ENCODE measurements at regions not wholly inside any gene's neighbourhood (a gene's known extent, or its start where the extent isn't known, plus 50 kb on each side); places are given as distances from the start of the nearest gene placed in this dataset.

- Histone ChIP-seq H4K20me1 (ENCODE audit: control insufficient read depth, extremely low read depth, insufficient read depth, low read length) (no peaks in the 10 kb centered on the region), H3K4me2 (ENCODE audit: control insufficient read depth, extremely low read depth, insufficient read depth, low read depth, low read length) (no peak overlapping the region), H3K79me2 (ENCODE audit: control insufficient read depth, insufficient read depth, low read length) (no peaks in the 10 kb centered on the region), H3K9ac (ENCODE audit: control insufficient read depth, extremely low read depth, insufficient read depth, low read length) (no peak overlapping the region), H3K27me3 (ENCODE audit: control insufficient read depth, extremely low read depth, insufficient read depth, low read length) (no peaks in the 10 kb centered on the region), H2AFZ (ENCODE audit: control insufficient read depth, low read length) (no peak overlapping the region), H3K4me1 (ENCODE audit: control insufficient read depth, extremely low read depth, insufficient read depth, low read length) (no peaks in the 10 kb centered on the region), H3K4me3 (ENCODE audit: control insufficient read depth in 2 of 3, extremely low read depth in 1 of 3, insufficient read depth in 2 of 3, low read depth in 1 of 3, low read length in 3 of 3) (no peak overlapping the region), H3K36me3 (ENCODE audit: control insufficient read depth in 2 of 2, extremely low read depth in 1 of 2, insufficient read depth in 2 of 2, low read length in 2 of 2) (no peaks in the 10 kb centered on the region), H3K27ac (ENCODE audit: control insufficient read depth, insufficient read depth, low read length) (no peak overlapping the region), H3K9me1 (ENCODE audit: control insufficient read depth, extremely low read depth, insufficient read depth, low read length) (no peaks in the 10 kb centered on the region), H3K9me3 (ENCODE audit: control insufficient read depth, low read depth, low read length) (no peaks in the 10 kb centered on the region)
- TF ChIP-seq EZH2 (IDR thresholded peaks at IDR 0.05; ENCODE audit: low read length) = no peak
- TF ChIP-seq, protein P1, sequence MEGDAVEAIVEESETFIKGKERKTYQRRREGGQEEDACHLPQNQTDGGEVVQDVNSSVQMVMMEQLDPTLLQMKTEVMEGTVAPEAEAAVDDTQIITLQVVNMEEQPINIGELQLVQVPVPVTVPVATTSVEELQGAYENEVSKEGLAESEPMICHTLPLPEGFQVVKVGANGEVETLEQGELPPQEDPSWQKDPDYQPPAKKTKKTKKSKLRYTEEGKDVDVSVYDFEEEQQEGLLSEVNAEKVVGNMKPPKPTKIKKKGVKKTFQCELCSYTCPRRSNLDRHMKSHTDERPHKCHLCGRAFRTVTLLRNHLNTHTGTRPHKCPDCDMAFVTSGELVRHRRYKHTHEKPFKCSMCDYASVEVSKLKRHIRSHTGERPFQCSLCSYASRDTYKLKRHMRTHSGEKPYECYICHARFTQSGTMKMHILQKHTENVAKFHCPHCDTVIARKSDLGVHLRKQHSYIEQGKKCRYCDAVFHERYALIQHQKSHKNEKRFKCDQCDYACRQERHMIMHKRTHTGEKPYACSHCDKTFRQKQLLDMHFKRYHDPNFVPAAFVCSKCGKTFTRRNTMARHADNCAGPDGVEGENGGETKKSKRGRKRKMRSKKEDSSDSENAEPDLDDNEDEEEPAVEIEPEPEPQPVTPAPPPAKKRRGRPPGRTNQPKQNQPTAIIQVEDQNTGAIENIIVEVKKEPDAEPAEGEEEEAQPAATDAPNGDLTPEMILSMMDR (optimal IDR thresholded peaks at IDR 0.05 in 1 of 3, IDR thresholded peaks at IDR 0.05 in 1 of 3, conservative IDR thresholded peaks at IDR 0.05 in 1 of 3; ENCODE audit: extremely low read depth in 1 of 3, insufficient read depth in 2 of 3, low read length in 3 of 3) = no peak
- dilution Hi-C loops (cut with MboI; ENCODE audit: extremely low pct_ligation_motif_present, low sequenced_read_pairs) = no loop called here
- no peak for FAIRE-seq
- no peak for DNase-seq (ENCODE audit: low read depth, low spot score)
Measured at GRCh38 chr3:144810160-144810559, 838.5 kb downstream of the DIPK2A start.

GRCh38 chr3:144815655-144816054 is 844.0 kb downstream of the DIPK2A start:
- Histone ChIP-seq H2AFZ (ENCODE audit: control insufficient read depth, low read length) (no peak overlapping the region), H3K27ac (ENCODE audit: control insufficient read depth, insufficient read depth, low read length) (no peak overlapping the region), H3K27me3 (ENCODE audit: control insufficient read depth, extremely low read depth, insufficient read depth, low read length) (no peaks in the 10 kb centered on the region), H3K4me2 (ENCODE audit: control insufficient read depth, extremely low read depth, insufficient read depth, low read depth, low read length) (no peak overlapping the region), H3K9me1 (ENCODE audit: control insufficient read depth, extremely low read depth, insufficient read depth, low read length) (no peaks in the 10 kb centered on the region), H4K20me1 (ENCODE audit: control insufficient read depth, extremely low read depth, insufficient read depth, low read length) (no peaks in the 10 kb centered on the region), H3K36me3 (ENCODE audit: control insufficient read depth in 2 of 2, extremely low read depth in 1 of 2, insufficient read depth in 2 of 2, low read length in 2 of 2) (no peaks in the 10 kb centered on the region), H3K9ac (ENCODE audit: control insufficient read depth, extremely low read depth, insufficient read depth, low read length) (no peak overlapping the region), H3K4me3 (ENCODE audit: control insufficient read depth in 2 of 3, extremely low read depth in 1 of 3, insufficient read depth in 2 of 3, low read depth in 1 of 3, low read length in 3 of 3) (no peak overlapping the region), H3K4me1 (ENCODE audit: control insufficient read depth, extremely low read depth, insufficient read depth, low read length) (no peaks in the 10 kb centered on the region), H3K79me2 (ENCODE audit: control insufficient read depth, insufficient read depth, low read length) (no peaks in the 10 kb centered on the region), H3K9me3 (ENCODE audit: control insufficient read depth, low read depth, low read length) (no peaks in the 10 kb centered on the region)
- dilution Hi-C loops (cut with MboI; ENCODE audit: extremely low pct_ligation_motif_present, low sequenced_read_pairs) = no loop called here
- TF ChIP-seq EZH2 (IDR thresholded peaks at IDR 0.05; ENCODE audit: low read length) = no peak
- TF ChIP-seq, protein P1 (optimal IDR thresholded peaks at IDR 0.05 in 1 of 3, IDR thresholded peaks at IDR 0.05 in 1 of 3, conservative IDR thresholded peaks at IDR 0.05 in 1 of 3; ENCODE audit: extremely low read depth in 1 of 3, insufficient read depth in 2 of 3, low read length in 3 of 3) = no peak
- DNase-seq (ENCODE audit: low read depth, low spot score) (no peak), FAIRE-seq (no peak)
